ENCODE measurements at regions not wholly inside any gene's neighbourhood (a gene's known extent, or its start where the extent isn't known, plus 50 kb on each side); places are given as distances from the start of the nearest gene placed in this dataset.

GRCh38 chr3:30500666-30501399 is 105.6 kb upstream of the TGFBR2 start:
- Histone ChIP-seq H4K20me1 (ENCODE audit: insufficient read depth, low read length, poor library complexity, severe bottlenecking) (no peaks in the 10 kb centered on the region), H3K9me2 (replicated peaks; ENCODE audit: low read depth, low read length) (no peaks in the 10 kb centered on the region), H3K4me2 (ENCODE audit: low read depth, low read length, poor library complexity, severe bottlenecking) (no peak overlapping the region), H3K4me3 (ENCODE audit: low read length, poor library complexity, severe bottlenecking) (no peak overlapping the region), H3K4me1 (ENCODE audit: insufficient read depth, low read length, poor library complexity, severe bottlenecking) (peaks cover 13% of the 10 kb centered on the region), H3F3A (ENCODE audit: low read depth) (no peaks in the 10 kb centered on the region), H2AFZ (ENCODE audit: low read length) (no peak overlapping the region), H3K9me3 (ENCODE audit: insufficient read depth, low read depth, low read length) (no peaks in the 10 kb centered on the region), H3K9ac (ENCODE audit: low read depth, low read length, poor library complexity, severe bottlenecking) (no peak overlapping the region), H3K79me2 (ENCODE audit: insufficient read depth, low read length) (no peaks in the 10 kb centered on the region), H3K36me3 (ENCODE audit: insufficient read depth, low read length) (no peaks in the 10 kb centered on the region), H3K27me3 (ENCODE audit: insufficient read depth, low read length, poor library complexity, severe bottlenecking) (no peaks in the 10 kb centered on the region)
- no peak for TF ChIP-seq CTCF (conservative IDR thresholded peaks at IDR 0.05; ENCODE audit: low read length)
- TF ChIP-seq EZH2phosphoT487 (IDR thresholded peaks at IDR 0.05; ENCODE audit: borderline replicate concordance) = no peak

GRCh38 chr3:30501526-30501925 is 104.9 kb upstream of the TGFBR2 start:
- no peak overlapping the region for H3K4me2 ChIP-seq (ENCODE audit: low read depth, low read length, poor library complexity, severe bottlenecking)
- H3K36me3 ChIP-seq (ENCODE audit: insufficient read depth, low read length) = no peaks in the 10 kb centered on the region
- H3K9me3 ChIP-seq (ENCODE audit: insufficient read depth, low read depth, low read length) = no peaks in the 10 kb centered on the region
- no peak overlapping the region for H3K9ac ChIP-seq (ENCODE audit: low read depth, low read length, poor library complexity, severe bottlenecking)
- H3K27me3 ChIP-seq (ENCODE audit: insufficient read depth, low read length, poor library complexity, severe bottlenecking) = no peaks in the 10 kb centered on the region
- H4K20me1 ChIP-seq (ENCODE audit: insufficient read depth, low read length, poor library complexity, severe bottlenecking) = no peaks in the 10 kb centered on the region
- H3K4me3 ChIP-seq (ENCODE audit: low read length, poor library complexity, severe bottlenecking) = no peak overlapping the region
- H3K4me1 ChIP-seq (ENCODE audit: insufficient read depth, low read length, poor library complexity, severe bottlenecking) = peaks cover 6% of the 10 kb centered on the region
- H3K9me2 ChIP-seq (replicated peaks; ENCODE audit: low read depth, low read length) = no peaks in the 10 kb centered on the region
- TF ChIP-seq EZH2phosphoT487 (IDR thresholded peaks at IDR 0.05; ENCODE audit: borderline replicate concordance) (no peak), CTCF (conservative IDR thresholded peaks at IDR 0.05; ENCODE audit: low read length) (no peak)
- H3K79me2 ChIP-seq (ENCODE audit: insufficient read depth, low read length) = no peaks in the 10 kb centered on the region
- no peaks in the 10 kb centered on the region for H3F3A ChIP-seq (ENCODE audit: low read depth)
- no peak overlapping the region for H2AFZ ChIP-seq (ENCODE audit: low read length)

GRCh38 chr3:30502051-30502741 is 104.2 kb upstream of the TGFBR2 start:
- Histone ChIP-seq H2AFZ (ENCODE audit: low read length) (no peak overlapping the region), H3K9me3 (ENCODE audit: insufficient read depth, low read depth, low read length) (no peaks in the 10 kb centered on the region), H3K9me2 (replicated peaks; ENCODE audit: low read depth, low read length) (no peaks in the 10 kb centered on the region), H3K79me2 (ENCODE audit: insufficient read depth, low read length) (no peaks in the 10 kb centered on the region), H3K4me2 (ENCODE audit: low read depth, low read length, poor library complexity, severe bottlenecking) (no peak overlapping the region), H3K36me3 (ENCODE audit: insufficient read depth, low read length) (no peaks in the 10 kb centered on the region), H3K4me3 (ENCODE audit: low read length, poor library complexity, severe bottlenecking) (no peak overlapping the region), H3K9ac (ENCODE audit: low read depth, low read length, poor library complexity, severe bottlenecking) (no peak overlapping the region), H4K20me1 (ENCODE audit: insufficient read depth, low read length, poor library complexity, severe bottlenecking) (no peaks in the 10 kb centered on the region), H3K4me1 (ENCODE audit: insufficient read depth, low read length, poor library complexity, severe bottlenecking) (peaks cover under 1% of the 10 kb centered on the region), H3K27me3 (ENCODE audit: insufficient read depth, low read length, poor library complexity, severe bottlenecking) (no peaks in the 10 kb centered on the region), H3F3A (ENCODE audit: low read depth) (no peaks in the 10 kb centered on the region)
- no peak for TF ChIP-seq EZH2phosphoT487 (IDR thresholded peaks at IDR 0.05; ENCODE audit: borderline replicate concordance)
- TF ChIP-seq CTCF (conservative IDR thresholded peaks at IDR 0.05; ENCODE audit: low read length) = no peak
